Sigmoid colon (tissue), 6 donors: ENCODE measurements at regions not wholly inside any gene's neighbourhood (a gene's known extent, or its start where the extent isn't known, plus 50 kb on each side); places are given as distances from the start of the nearest gene placed in this dataset.

Experiments
- DNase-seq: peaks from one replicate; pipeline ENCODE4 v3.0.0-alpha.2; 2019
- H3K27ac ChIP-seq, 4 donors: fragments of 200-600 bp; sonication (generic); one replicate each; pipeline ENCODE4 v1.5.1; 2016 to 2019; ENCODE audit warnings: mild to moderate bottlenecking in 1 of 4
- H3K27me3 ChIP-seq, 3 donors: fragments of 200-600 bp; sonication (generic); one replicate each; pipeline ENCODE4 v1.5.1; 2019; ENCODE audit warnings: mild to moderate bottlenecking in 1 of 3
- H3K36me3 ChIP-seq, 4 donors: fragments of 200-600 bp; sonication (generic); one replicate each; pipeline ENCODE4 v1.5.1; 2016 to 2019
- H3K4me1 ChIP-seq, 4 donors: fragments of 200-600 bp; sonication (generic); one replicate each; pipeline ENCODE4 v1.5.1; 2017 to 2019
- H3K4me3 ChIP-seq, 4 donors: fragments of 200-600 bp; sonication (generic); one replicate each; pipeline ENCODE4 v1.5.1; 2017 to 2019; ENCODE audit warnings: mild to moderate bottlenecking in 2 of 4, moderate library complexity in 1 of 4
- H3K9me3 ChIP-seq, 4 donors: fragments of 200-600 bp in 3 of 4; sonication (generic) in 3 of 4; one replicate each; pipeline versions ENCODE4 v1.5.1 to v1.6.1; 2013 to 2019
- CTCF ChIP-seq, 4 experiments: fragments of 450-650 bp in 3 of 4; fragments of 200-600 bp in 1 of 4; IDR thresholded peaks; one replicate each; pipeline ENCODE4 v1.5.1; 2016 to 2019; ENCODE audit warnings: antibody characterized with exemption in 4 of 4, mild to moderate bottlenecking in 3 of 4, moderate library complexity in 2 of 4
- EP300 ChIP-seq, 4 donors: sonication (generic); formaldehyde crosslinking; IDR thresholded peaks; one replicate each; pipeline ENCODE4 v1.6.1; 2017; ENCODE audit warnings: antibody characterized with exemption in 4 of 4
- POLR2A ChIP-seq, 2 donors: fragments of 450-650 bp; IDR thresholded peaks; one replicate each; pipeline ENCODE4 v1.6.1; 2016; ENCODE audit warnings: antibody characterized with exemption in 2 of 2, mild to moderate bottlenecking in 2 of 2, moderate library complexity in 2 of 2
- POLR2AphosphoS5 ChIP-seq, 4 donors: sonication (generic); formaldehyde crosslinking; IDR thresholded peaks; one replicate each; pipeline ENCODE4 v1.6.1; 2017; ENCODE audit warnings: antibody characterized with exemption in 4 of 4
- WGBS, 2 donors: extraction: QIAGEN DNeasy Blood & Tissue Kit; methylation state at CpG; one replicate each; pipeline ENCODE4 v1.1.7; 2013; 5-methylcytosine and 5-hydroxymethylcytosine counted together
- intact Hi-C: fragments of 100-400 bp; cut with DNase I; formaldehyde crosslinking; loops from one replicate; pipeline ENCODE4 v1.15.1; 2023
- donor health status: healthy with polysubstance abuse.
- donor health status: healthy.

GRCh38 chr21:17002594-17003257, 510.1 kb upstream of the CXADR start:
- no peak for DNase-seq
- Histone ChIP-seq H3K36me3 (no peaks in the 10 kb centered on the region), H3K4me1 (peaks cover 0 to 16% (median 13%) of the 10 kb centered on the region in 4 donors), H3K27me3 (no peaks in the 10 kb centered on the region), H3K9me3 (peaks cover 0 to 4% (median 0%) of the 10 kb centered on the region in 4 donors), H3K27ac (no peak overlapping the region), H3K4me3 (no peak overlapping the region)
- TF ChIP-seq EP300 (IDR thresholded peaks at IDR 0.05) (no peak), POLR2A (IDR thresholded peaks at IDR 0.05) (no peak), POLR2AphosphoS5 (IDR thresholded peaks at IDR 0.05) (no peak), CTCF (IDR thresholded peaks at IDR 0.05) (no peak)
- intact Hi-C loops: no loop called here
- WGBS, 2 donors: 79 to 80% methylated on average over 4 of the region's 4 CpGs

- no peak overlapping the region for H3K27ac ChIP-seq
- WGBS, 2 donors: 70 to 74% methylated on average over 1 of the region's 1 CpG
- H3K36me3 ChIP-seq: no peaks in the 10 kb centered on the region
- H3K4me3 ChIP-seq: no peak overlapping the region
- H3K4me1 ChIP-seq: peaks cover 0 to 16% (median 13%) of the 10 kb centered on the region in 4 donors
- no peaks in the 10 kb centered on the region for H3K27me3 ChIP-seq
- peaks cover 0 to 4% (median 0%) of the 10 kb centered on the region in 4 donors for H3K9me3 ChIP-seq
- intact Hi-C loops: no loop called here
- no peak for TF ChIP-seq POLR2AphosphoS5 (IDR thresholded peaks at IDR 0.05)
- no peak for TF ChIP-seq EP300 (IDR thresholded peaks at IDR 0.05)
- no peak for TF ChIP-seq CTCF (IDR thresholded peaks at IDR 0.05)
- no peak for TF ChIP-seq POLR2A (IDR thresholded peaks at IDR 0.05)
- no peak for DNase-seq
Measured at GRCh38 chr21:17003258-17003615, 509.6 kb upstream of the CXADR start.

GRCh38 chr21:17003763-17004373, 509.0 kb upstream of the CXADR start:
- DNase-seq: no peak
- WGBS, 2 donors: 22 to 56% methylated on average over 3 of the region's 3 CpGs
- intact Hi-C loops: no loop called here
- Histone ChIP-seq H3K4me1 (peaks cover 0 to 16% (median 13%) of the 10 kb centered on the region in 4 donors), H3K27me3 (no peaks in the 10 kb centered on the region), H3K4me3 (peak overlapping the region in 2 of 4 donors; percentile 0 to 14), H3K27ac (no peak overlapping the region), H3K36me3 (no peaks in the 10 kb centered on the region), H3K9me3 (peaks cover 0 to 4% (median 0%) of the 10 kb centered on the region in 4 donors)
- TF ChIP-seq CTCF (IDR thresholded peaks at IDR 0.05): no peak

- H3K27me3 ChIP-seq: no peaks in the 10 kb centered on the region
- TF ChIP-seq POLR2AphosphoS5 (IDR thresholded peaks at IDR 0.05) (no peak), EP300 (IDR thresholded peaks at IDR 0.05) (no peak), POLR2A (IDR thresholded peaks at IDR 0.05) (no peak), CTCF (IDR thresholded peaks at IDR 0.05) (no peak)
- H3K4me1 ChIP-seq: no peaks in the 10 kb centered on the region
- H3K36me3 ChIP-seq: no peaks in the 10 kb centered on the region
- no peak overlapping the region for H3K27ac ChIP-seq
- peaks cover 0 to 4% (median 0%) of the 10 kb centered on the region in 4 donors for H3K9me3 ChIP-seq
- 31 to 53% methylated on average over 2 of the region's 2 CpGs for WGBS, 2 donors
- no peak overlapping the region for H3K4me3 ChIP-seq
- no peak for DNase-seq
- intact Hi-C loops: no loop called here
Measured at GRCh38 chr21:17032141-17032655, 480.6 kb upstream of the CXADR start.
